Tibial artery (tissue), 4 donors: ENCODE measurements at regions not wholly inside any gene's neighbourhood (a gene's known extent, or its start where the extent isn't known, plus 50 kb on each side); places are given as distances from the start of the nearest gene placed in this dataset.

Experiments used
- DNase-seq, 2 donors: peaks; one replicate each; pipeline ENCODE4 v3.0.0-alpha.2; 2019
- H3K27ac ChIP-seq, 2 donors: fragments of 200-600 bp; sonication (generic) in 1 of 2; 1 replicate in 1 of 2; 2 replicates in 1 of 2; pipeline ENCODE4 v1.5.1; 2018 to 2019; ENCODE audit warnings: mild to moderate bottlenecking in 1 of 2
- H3K27me3 ChIP-seq, 2 donors: fragments of 200-600 bp; sonication (generic) in 1 of 2; one replicate each; pipeline versions ENCODE4 v1.5.1 to v1.6.0; 2016 to 2019
- H3K36me3 ChIP-seq, 3 donors: fragments of 200-600 bp; sonication (generic) in 2 of 3; one replicate each; pipeline ENCODE4 v1.5.1; 2016 to 2019; ENCODE audit warnings: mild to moderate bottlenecking in 2 of 3
- H3K4me1 ChIP-seq, 4 donors: fragments of 200-600 bp; sonication (generic) in 2 of 4; 1 replicate in 3 of 4; 2 replicates in 1 of 4; pipeline ENCODE4 v1.5.1; 2016 to 2019
- H3K4me3 ChIP-seq, 2 donors: fragments of 200-600 bp; sonication (generic) in 1 of 2; 1 replicate in 1 of 2; 2 replicates in 1 of 2; pipeline ENCODE4 v1.5.1; 2018 to 2019; ENCODE audit warnings: mild to moderate bottlenecking in 2 of 2
- H3K9me3 ChIP-seq, 3 donors: fragments of 200-600 bp; sonication (generic) in 1 of 3; one replicate each; pipeline ENCODE4 v1.5.1; 2016 to 2019
- CTCF ChIP-seq, 2 experiments: fragments of 200-600 bp in 1 of 2; fragments of 450-650 bp in 1 of 2; IDR thresholded peaks; one replicate each; pipeline ENCODE4 v1.5.1; 2017 to 2019; ENCODE audit warnings: antibody characterized with exemption in 2 of 2, mild to moderate bottlenecking in 1 of 2, moderate library complexity in 1 of 2
- intact Hi-C: fragments of 100-400 bp; cut with DNase I; formaldehyde crosslinking; loops from one replicate; pipeline ENCODE4 v1.15.0; 2023; ENCODE audit warnings: low total_unique reads

DNA sequence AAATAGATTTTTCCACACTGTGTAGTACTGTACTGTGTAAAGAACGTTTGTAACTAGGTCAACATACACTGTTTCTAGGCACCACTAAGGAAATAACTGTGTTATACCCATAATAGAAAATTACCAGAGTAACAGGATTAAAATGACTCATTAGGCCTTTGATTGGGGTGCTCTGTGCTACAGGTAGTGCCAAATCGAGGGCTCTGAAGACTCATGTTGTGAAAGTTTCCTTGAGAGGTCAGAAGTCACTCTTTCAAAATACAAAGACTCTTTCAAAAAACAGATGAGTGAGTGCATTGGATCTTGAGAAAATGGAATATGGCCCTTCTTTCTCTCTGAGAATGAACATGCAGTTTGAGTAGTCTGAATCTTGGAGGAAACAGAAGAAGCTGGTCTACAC is 143.0 kb downstream of the MRPL39 start:
- H3K9me3 ChIP-seq: no peaks in the 10 kb centered on the region
- H3K27ac ChIP-seq: no peak overlapping the region
- TF ChIP-seq CTCF (IDR thresholded peaks at IDR 0.05): no peak
- intact Hi-C loops: no loop called here
- no peak overlapping the region for H3K4me3 ChIP-seq
- H3K4me1 ChIP-seq: peaks cover 0 to 9% (median 2%) of the 10 kb centered on the region in 4 donors
- no peak for DNase-seq
- no peaks in the 10 kb centered on the region for H3K36me3 ChIP-seq
- no peaks in the 10 kb centered on the region for H3K27me3 ChIP-seq

- no peak for TF ChIP-seq CTCF (IDR thresholded peaks at IDR 0.05)
- no peaks in the 10 kb centered on the region for H3K36me3 ChIP-seq
- intact Hi-C loops: no loop called here
- no peak for DNase-seq
- peaks cover 0 to 14% (median 2%) of the 10 kb centered on the region in 4 donors for H3K4me1 ChIP-seq
- H3K27me3 ChIP-seq: no peaks in the 10 kb centered on the region
- H3K4me3 ChIP-seq: no peak overlapping the region
- H3K9me3 ChIP-seq: no peaks in the 10 kb centered on the region
- H3K27ac ChIP-seq: no peak overlapping the region
Measured at GRCh38 chr21:25462517-25462971, 144.7 kb downstream of the MRPL39 start.

- no peak overlapping the region for H3K27ac ChIP-seq
- no peaks in the 10 kb centered on the region for H3K27me3 ChIP-seq
- TF ChIP-seq CTCF (IDR thresholded peaks at IDR 0.05): no peak
- H3K36me3 ChIP-seq: no peaks in the 10 kb centered on the region
- peaks cover 0 to 14% (median 2%) of the 10 kb centered on the region in 4 donors for H3K4me1 ChIP-seq
- no peaks in the 10 kb centered on the region for H3K9me3 ChIP-seq
- no peak overlapping the region for H3K4me3 ChIP-seq
- DNase-seq: no peak
- intact Hi-C loops: no loop called here
Measured at GRCh38 chr21:25461725-25462124, 145.6 kb downstream of the MRPL39 start.

DNA sequence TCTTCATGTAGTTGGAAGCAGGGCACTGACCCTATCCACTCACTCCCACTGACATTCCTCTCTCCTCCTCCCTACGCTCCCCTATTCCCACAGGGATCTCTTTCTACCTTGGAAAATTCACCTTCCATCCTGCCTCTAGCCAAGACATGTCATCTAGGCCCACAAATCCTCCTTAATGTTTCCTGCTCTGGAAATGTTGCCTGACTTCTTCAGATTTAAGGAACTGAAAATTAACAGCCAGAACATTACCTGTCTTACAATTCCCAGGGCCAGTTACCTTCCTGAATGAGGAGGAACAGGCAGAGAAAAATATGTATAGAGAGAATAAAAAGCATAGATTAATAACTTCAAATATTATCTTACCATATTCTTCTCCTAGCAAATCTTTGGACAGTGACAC is 147.3 kb downstream of the MRPL39 start:
- intact Hi-C loops: no loop called here
- TF ChIP-seq CTCF (IDR thresholded peaks at IDR 0.05): no peak
- Histone ChIP-seq H3K36me3 (no peaks in the 10 kb centered on the region), H3K27me3 (no peaks in the 10 kb centered on the region), H3K27ac (no peak overlapping the region), H3K4me3 (no peak overlapping the region), H3K9me3 (no peaks in the 10 kb centered on the region), H3K4me1 (peaks cover 0 to 14% (median 4%) of the 10 kb centered on the region in 4 donors)
- no peak for DNase-seq

DNA sequence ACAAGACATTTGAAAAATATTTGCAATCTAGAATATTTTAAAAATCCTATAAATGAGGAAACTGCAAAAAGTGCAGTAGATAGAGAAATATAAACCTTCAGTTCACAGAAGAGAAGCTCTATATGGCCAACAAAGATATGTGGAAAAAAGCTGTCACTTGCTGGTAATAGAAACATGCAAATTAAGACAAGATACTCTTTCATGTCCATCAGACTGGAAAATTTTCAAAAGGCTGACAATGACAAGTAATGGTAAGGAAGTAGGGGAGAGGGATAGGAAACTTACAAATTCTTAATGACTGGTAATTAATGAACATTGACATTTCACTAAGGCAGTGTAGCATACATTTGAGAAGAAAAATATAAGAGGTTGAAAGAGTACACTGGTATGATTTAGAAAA is 147.9 kb downstream of the MRPL39 start:
- Histone ChIP-seq H3K9me3 (no peaks in the 10 kb centered on the region), H3K27me3 (no peaks in the 10 kb centered on the region), H3K36me3 (no peaks in the 10 kb centered on the region), H3K4me3 (no peak overlapping the region), H3K27ac (no peak overlapping the region), H3K4me1 (peaks cover 0 to 14% (median 4%) of the 10 kb centered on the region in 4 donors)
- DNase-seq: no peak
- intact Hi-C loops: no loop called here
- TF ChIP-seq CTCF (IDR thresholded peaks at IDR 0.05): no peak

GRCh38 chr21:25458484-25458883 is 148.8 kb downstream of the MRPL39 start:
- TF ChIP-seq CTCF (IDR thresholded peaks at IDR 0.05): no peak
- H3K27ac ChIP-seq: no peak overlapping the region
- peaks cover 0 to 14% (median 4%) of the 10 kb centered on the region in 4 donors for H3K4me1 ChIP-seq
- H3K36me3 ChIP-seq: no peaks in the 10 kb centered on the region
- intact Hi-C loops: no loop called here
- H3K27me3 ChIP-seq: no peaks in the 10 kb centered on the region
- no peak overlapping the region for H3K4me3 ChIP-seq
- DNase-seq: no peak
- no peaks in the 10 kb centered on the region for H3K9me3 ChIP-seq
